ENCODE measurements at regions not wholly inside any gene's neighbourhood (a gene's known extent, or its start where the extent isn't known, plus 50 kb on each side); places are given as distances from the start of the nearest gene placed in this dataset.

- TF ChIP-seq POLR2A (IDR thresholded peaks at IDR 0.05), result no peak
- TF ChIP-seq CTCF (IDR thresholded peaks at IDR 0.05), result no peak
Measured at GRCh38 chr19:29884044-29884443, 58.0 kb upstream of the URI1 start.

All from breast epithelium (tissue), 3 donors.